Endothelial cell of umbilical vein (primary cell): ENCODE measurements at regions not wholly inside any gene's neighbourhood (a gene's known extent, or its start where the extent isn't known, plus 50 kb on each side); places are given as distances from the start of the nearest gene placed in this dataset.
A peak's percentile ranks its signal among the peaks of the same experiment; 100 is the strongest.

Source experiments
- BruUV-seq: library from RNA; stranded (reverse); fragments of 400-500 nt; replicated peaks from 2 replicates; lab custom pipeline; 2021; lab: Mats Ljungman, UMichigan
- CTCF ChIA-PET: fragments of 300-600, 350-600 bp; sonication (Branson Sonifier 250); formaldehyde crosslinking; loops from one replicate; lab custom pipeline; 2021; ENCODE audit warnings: antibody characterized with exemption, inconsistent platforms; lab: Charles Lee
- POLR2A ChIA-PET: fragments of 300-600, 350-600 bp; sonication (Branson Sonifier 250); formaldehyde crosslinking; loops from one replicate; lab custom pipeline; 2021; ENCODE audit warnings: antibody characterized with exemption, inconsistent platforms; lab: Charles Lee
- DNase-seq: peaks from one replicate; pipeline ENCODE4 v3.0.0-alpha.2; 2011; ENCODE audit warnings: low read depth, low spot score
- FAIRE-seq: peaks from 2 replicates; lab custom pipeline; 2011; peaks lifted over from hg19 to GRCh38; lab: Jason Lieb, UNC
- H2AFZ ChIP-seq: 2 replicates; pipeline ENCODE4 v1.6.0; 2012; ENCODE audit warnings: low read depth, low read length, control low read depth, inconsistent platforms
- H3K27ac ChIP-seq: 2 replicates; pipeline ENCODE4 v1.5.1; 2011; ENCODE audit warnings: low read depth, mild to moderate bottlenecking, control low read depth, low read length, moderate library complexity; ENCODE audit not compliant: insufficient read depth
- H3K27me3 ChIP-seq, 2 experiments: 2 replicates each; pipeline versions ENCODE4 v1.6.0 to v1.6.1; 2011; ENCODE audit warnings: low read length in 2 of 2, mixed read lengths in 1 of 2; ENCODE audit not compliant: control insufficient read depth in 2 of 2, insufficient read depth in 2 of 2
- H3K36me3 ChIP-seq, 2 experiments: 2 replicates in 1 of 2; 3 replicates in 1 of 2; pipeline ENCODE4 v1.5.1; 2011; ENCODE audit warnings: low read length in 2 of 2, mild to moderate bottlenecking in 1 of 2, moderate library complexity in 1 of 2; ENCODE audit not compliant: control insufficient read depth in 2 of 2, insufficient read depth in 2 of 2; ENCODE audit errors: extremely low read depth in 1 of 2
- H3K4me1 ChIP-seq: 3 replicates; pipeline ENCODE4 v1.5.1; 2011; ENCODE audit warnings: mild to moderate bottlenecking, low read length; ENCODE audit not compliant: control insufficient read depth, insufficient read depth; ENCODE audit errors: extremely low read depth
- H3K4me2 ChIP-seq: 2 replicates; pipeline ENCODE4 v1.6.1; 2011; ENCODE audit warnings: low read length, control low read depth, mixed read lengths; ENCODE audit not compliant: insufficient read depth
- H3K4me3 ChIP-seq, 3 experiments: fragments of 200-600 bp in 1 of 3; sonication (generic), shearing (Covaris generic) in 1 of 3; replicated peaks in 1 of 3; 2 replicates each; pipeline ENCODE4 v1.5.1; 2011 to 2016; ENCODE audit warnings: control low read depth in 3 of 3, low read length in 3 of 3, mild to moderate bottlenecking in 2 of 3, inconsistent platforms in 1 of 3, low read depth in 1 of 3, moderate library complexity in 1 of 3; ENCODE audit not compliant: insufficient read depth in 1 of 3
- H3K79me2 ChIP-seq: 2 replicates; pipeline ENCODE4 v1.6.0; 2012; ENCODE audit warnings: low read length, inconsistent platforms; ENCODE audit not compliant: control insufficient read depth, insufficient read depth
- H3K9ac ChIP-seq: replicated peaks from 2 replicates; pipeline ENCODE3; 2011; ENCODE audit warnings: low read length, control low read depth; ENCODE audit not compliant: insufficient read depth; ENCODE audit errors: extremely low read depth
- H3K9me1 ChIP-seq: replicated peaks from 3 replicates; pipeline ENCODE4 v1.6.0; 2011; ENCODE audit warnings: mild to moderate bottlenecking, low read length; ENCODE audit not compliant: control insufficient read depth, insufficient read depth; ENCODE audit errors: extremely low read depth
- H3K9me3 ChIP-seq: replicated peaks from 2 replicates; pipeline ENCODE4 v1.5.1; 2012; ENCODE audit warnings: low read length, inconsistent platforms; ENCODE audit not compliant: control insufficient read depth, insufficient read depth
- H4K20me1 ChIP-seq: replicated peaks from 2 replicates; pipeline ENCODE3; 2011; ENCODE audit warnings: mild to moderate bottlenecking, low read length; ENCODE audit not compliant: control insufficient read depth, insufficient read depth; ENCODE audit errors: extremely low read depth
- EZH2 ChIP-seq: IDR thresholded peaks from 2 replicates; pipeline ENCODE4 v1.6.1; 2012; ENCODE audit warnings: borderline replicate concordance, low read depth, mild to moderate bottlenecking, moderate library complexity, low read length, inconsistent platforms; ENCODE audit not compliant: severe bottlenecking
- FOS ChIP-seq: IDR thresholded peaks from 2 replicates; pipeline ENCODE4 v1.6.1; 2011; ENCODE audit warnings: mild to moderate bottlenecking, low read length, moderate library complexity, borderline replicate concordance; ENCODE audit not compliant: insufficient read depth
- GATA2 ChIP-seq: IDR thresholded peaks from 2 replicates; pipeline ENCODE4 v1.7.0; 2011; ENCODE audit warnings: low read depth, mild to moderate bottlenecking, moderate library complexity, mixed read lengths, low read length; ENCODE audit not compliant: insufficient read length, insufficient read depth
- JUN ChIP-seq: IDR thresholded peaks from 2 replicates; pipeline ENCODE4 v1.6.1; 2011; ENCODE audit warnings: borderline replicate concordance, low read depth; ENCODE audit not compliant: insufficient read length, insufficient read depth
- MYC ChIP-seq: IDR thresholded peaks from one replicate; pipeline ENCODE4 v1.6.1; 2011; ENCODE audit warnings: mild to moderate bottlenecking, low read depth, low read length
- POLR2A ChIP-seq: IDR thresholded peaks from 2 replicates; pipeline ENCODE4 v1.6.1; 2012; ENCODE audit warnings: low read depth, mild to moderate bottlenecking, control low read depth, low read length
- POLR2AphosphoS5 ChIP-seq: IDR thresholded peaks from 2 replicates; pipeline ENCODE4 v1.6.1; 2012; ENCODE audit warnings: low read depth, mild to moderate bottlenecking, control low read depth, low read length, moderate library complexity; ENCODE audit not compliant: insufficient read depth
- dilution Hi-C: fragments of 300-500 bp; cut with MboI; formaldehyde crosslinking; loops from one replicate; pipeline ENCODE4 v1.15.0; 2019; ENCODE audit warnings: low sequenced_read_pairs; ENCODE audit not compliant: extremely low pct_ligation_motif_present
- intact Hi-C: fragments of 100-400 bp; cut with micrococcal nuclease; formaldehyde crosslinking; loops from one replicate; pipeline ENCODE4 v1.10.0; 2022
- TF ChIP-seq, protein P1 (sequence below): IDR thresholded peaks from 2 replicates; pipeline ENCODE4 v1.6.1; 2011; ENCODE audit not compliant: insufficient read depth, insufficient read length
- TF ChIP-seq, protein P2 (sequence below), 2 donors: IDR thresholded peaks; 1 replicate in 1 of 2; 2 replicates in 1 of 2; pipeline ENCODE4 v1.5.1; 2011; ENCODE audit warnings: low read length in 2 of 2, mild to moderate bottlenecking in 2 of 2, moderate library complexity in 2 of 2, control low read depth in 1 of 2, inconsistent platforms in 1 of 2, low read depth in 1 of 2; ENCODE audit not compliant: insufficient read depth in 1 of 2; ENCODE audit errors: extremely low read depth in 1 of 2

DNA sequence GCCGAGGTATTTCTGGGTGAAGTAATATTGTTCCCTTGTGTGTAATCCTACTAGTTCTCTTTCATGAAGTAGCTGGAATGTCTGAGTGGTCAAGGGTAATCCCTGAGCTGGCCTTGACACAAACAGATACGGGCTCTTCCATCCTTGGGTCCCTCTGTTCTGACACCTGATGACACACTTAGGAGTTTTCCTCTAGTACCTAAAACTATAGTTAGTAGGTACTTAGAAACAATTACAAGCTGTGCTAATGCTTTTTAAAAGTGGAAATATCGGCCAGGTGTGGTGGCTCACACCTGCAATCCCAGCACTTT is 59.2 kb upstream of the IL1R1 start:
- intact Hi-C loops: loop anchor here (1.0 to 2.0 kb wide), 2 partner anchors 19 to 21 kb away; no protein-coding TSS in a partner anchor
- ChIA-PET CTCF (interaction anchor here (1.1 to 2.3 kb wide), 8 partner anchors 14 to 157 kb away, joined by 3 to 13 read pairs (median 4); no protein-coding TSS in a partner anchor), POLR2A (no interaction called here)
- Histone ChIP-seq H3K4me3 (no peak overlapping the region), H3K9me3 (no peaks in the 10 kb centered on the region), H3K4me2 (peak overlapping the region; percentile 86), H2AFZ (no peak overlapping the region), H3K4me1 (peaks cover 20% of the 10 kb centered on the region), H3K27me3 (no peaks in the 10 kb centered on the region), H4K20me1 (no peaks in the 10 kb centered on the region), H3K79me2 (no peaks in the 10 kb centered on the region), H3K9me1 (no peaks in the 10 kb centered on the region), H3K27ac (peak overlapping the region; percentile 21), H3K9ac (no peak overlapping the region), H3K36me3 (no peaks in the 10 kb centered on the region)
- TF ChIP-seq EZH2 (no peak), MYC (no peak), GATA2 (no peak), JUN (no peak), POLR2A (no peak), FOS (no peak), POLR2AphosphoS5 (no peak)
- TF ChIP-seq, protein P1, sequence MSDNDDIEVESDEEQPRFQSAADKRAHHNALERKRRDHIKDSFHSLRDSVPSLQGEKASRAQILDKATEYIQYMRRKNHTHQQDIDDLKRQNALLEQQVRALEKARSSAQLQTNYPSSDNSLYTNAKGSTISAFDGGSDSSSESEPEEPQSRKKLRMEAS: no peak
- TF ChIP-seq, protein P2, sequence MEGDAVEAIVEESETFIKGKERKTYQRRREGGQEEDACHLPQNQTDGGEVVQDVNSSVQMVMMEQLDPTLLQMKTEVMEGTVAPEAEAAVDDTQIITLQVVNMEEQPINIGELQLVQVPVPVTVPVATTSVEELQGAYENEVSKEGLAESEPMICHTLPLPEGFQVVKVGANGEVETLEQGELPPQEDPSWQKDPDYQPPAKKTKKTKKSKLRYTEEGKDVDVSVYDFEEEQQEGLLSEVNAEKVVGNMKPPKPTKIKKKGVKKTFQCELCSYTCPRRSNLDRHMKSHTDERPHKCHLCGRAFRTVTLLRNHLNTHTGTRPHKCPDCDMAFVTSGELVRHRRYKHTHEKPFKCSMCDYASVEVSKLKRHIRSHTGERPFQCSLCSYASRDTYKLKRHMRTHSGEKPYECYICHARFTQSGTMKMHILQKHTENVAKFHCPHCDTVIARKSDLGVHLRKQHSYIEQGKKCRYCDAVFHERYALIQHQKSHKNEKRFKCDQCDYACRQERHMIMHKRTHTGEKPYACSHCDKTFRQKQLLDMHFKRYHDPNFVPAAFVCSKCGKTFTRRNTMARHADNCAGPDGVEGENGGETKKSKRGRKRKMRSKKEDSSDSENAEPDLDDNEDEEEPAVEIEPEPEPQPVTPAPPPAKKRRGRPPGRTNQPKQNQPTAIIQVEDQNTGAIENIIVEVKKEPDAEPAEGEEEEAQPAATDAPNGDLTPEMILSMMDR (IDR thresholded peaks at IDR 0.05; ENCODE audit: extremely low read depth in 1 of 2, insufficient read depth in 1 of 2, low read depth in 1 of 2, low read length in 2 of 2): no peak
- no peak for DNase-seq
- dilution Hi-C loops: no loop called here
- no TSS peak for BruUV-seq
- no peak for FAIRE-seq
